PC-3 (cell line): ENCODE measurements at regions not wholly inside any gene's neighbourhood (a gene's known extent, or its start where the extent isn't known, plus 50 kb on each side); places are given as distances from the start of the nearest gene placed in this dataset.
A peak's percentile ranks its signal among the peaks of the same experiment; 100 is the strongest.

Experiments used
- ATAC-seq: fragments of 200-7000 bp; cut with Tn5 transposase; 2 replicates; pipeline ENCODE4 v1.9.1; 2020; ENCODE audit warnings: mild to moderate bottlenecking, moderate library complexity
- BruUV-seq: library from RNA; stranded (reverse); fragments of 400-500 nt; replicated peaks from 2 replicates; lab custom pipeline; 2021; lab: Mats Ljungman, UMichigan
- CTCF ChIA-PET: fragments of 300-600 bp; sonication (Branson Sonifier 250); formaldehyde crosslinking; loops from one replicate; lab custom pipeline; 2022; ENCODE audit warnings: antibody characterized with exemption; lab: Charles Lee
- POLR2A ChIA-PET: fragments of 300-600 bp; sonication (Branson Sonifier 250); formaldehyde crosslinking; loops from one replicate; lab custom pipeline; 2022; ENCODE audit warnings: antibody characterized with exemption; ENCODE audit not compliant: unreplicated experiment; lab: Charles Lee
- DNase-seq: peaks from one replicate; pipeline ENCODE4 v3.0.0-alpha.2; 2015
- H2AFZ ChIP-seq: fragments of 300-600 bp; sonication (generic); 2 replicates; pipeline ENCODE4 v1.6.0; 2016; ENCODE audit warnings: antibody characterized with exemption, low read length
- H3F3A ChIP-seq: fragments of 300-600 bp; sonication (generic); one replicate; pipeline ENCODE4 v1.6.0; 2017; ENCODE audit warnings: antibody characterized with exemption, low read length, control low read depth, mild to moderate bottlenecking; ENCODE audit not compliant: unreplicated experiment
- H3K27ac ChIP-seq: fragments of 300-600 bp; sonication (generic); 2 replicates; pipeline ENCODE4 v1.5.1; 2016; ENCODE audit warnings: mild to moderate bottlenecking, low read length
- H3K27me3 ChIP-seq: fragments of 300-600 bp; sonication (generic); 2 replicates; pipeline ENCODE4 v1.6.1; 2016; ENCODE audit warnings: low read length, mixed read lengths
- H3K36me3 ChIP-seq: fragments of 300-600 bp; sonication (generic); 2 replicates; pipeline ENCODE4 v1.6.1; 2016; ENCODE audit warnings: low read depth, mixed run types, low read length, mixed read lengths
- H3K4me1 ChIP-seq: fragments of 300-600 bp; sonication (generic); 2 replicates; pipeline ENCODE4 v1.5.1; 2016; ENCODE audit warnings: low read length; ENCODE audit not compliant: insufficient read depth
- H3K4me2 ChIP-seq: fragments of 300-600 bp; sonication (generic); 2 replicates; pipeline ENCODE4 v1.6.0; 2016; ENCODE audit warnings: low read length
- H3K4me3 ChIP-seq: fragments of 300-600 bp; sonication (generic); 2 replicates; pipeline ENCODE4 v1.5.1; 2016; ENCODE audit warnings: mild to moderate bottlenecking, low read length, mixed read lengths
- H3K79me2 ChIP-seq: fragments of 300-600 bp; sonication (generic); 2 replicates; pipeline ENCODE4 v1.6.1; 2017; ENCODE audit warnings: low read length, mixed read lengths
- H3K9ac ChIP-seq: fragments of 300-600 bp; sonication (generic); 2 replicates; pipeline ENCODE4 v1.6.0; 2016; ENCODE audit warnings: mild to moderate bottlenecking, low read length
- H3K9me2 ChIP-seq: fragments of 300-600 bp; sonication (generic); replicated peaks from 2 replicates; pipeline ENCODE4 v1.6.1; 2016; ENCODE audit warnings: mixed run types, low read length, mixed read lengths
- H3K9me3 ChIP-seq: fragments of 300-600 bp; sonication (generic); 2 replicates; pipeline ENCODE4 v1.6.1; 2016; ENCODE audit warnings: low read length, mixed read lengths
- H4K20me1 ChIP-seq: fragments of 300-600 bp; sonication (generic); 2 replicates; pipeline ENCODE4 v1.6.1; 2016; ENCODE audit warnings: low read length, mixed read lengths
- CTCF ChIP-seq: fragments of 300-600 bp; sonication (generic); conservative IDR thresholded peaks from 2 replicates; pipeline ENCODE4 v1.5.1; 2017; ENCODE audit warnings: antibody characterized with exemption, low read depth, mild to moderate bottlenecking, low read length
- EZH2 ChIP-seq: fragments of 300-600 bp; sonication (generic); IDR thresholded peaks from one replicate; pipeline ENCODE4 v1.6.1; 2017; ENCODE audit warnings: antibody characterized with exemption, mild to moderate bottlenecking, low read length; ENCODE audit not compliant: unreplicated experiment
- EZH2phosphoT487 ChIP-seq: fragments of 300-600 bp; sonication (generic); IDR thresholded peaks from 2 replicates; pipeline ENCODE4 v1.6.1; 2018; ENCODE audit warnings: mild to moderate bottlenecking, antibody characterized with exemption, low read length, borderline replicate concordance
- intact Hi-C: fragments of 100-400 bp; cut with micrococcal nuclease; formaldehyde crosslinking; loops from 2 replicates; pipeline ENCODE4 v1.9.0; 2023

- intact Hi-C loops = no loop called here
- Histone ChIP-seq H3K4me2 (peak overlapping the region; percentile 68), H4K20me1 (no peaks in the 10 kb centered on the region), H3F3A (no peaks in the 10 kb centered on the region), H2AFZ (no peak overlapping the region), H3K4me3 (no peak overlapping the region), H3K9ac (peak overlapping the region; percentile 74), H3K36me3 (no peaks in the 10 kb centered on the region), H3K9me2 (no peaks in the 10 kb centered on the region), H3K27me3 (no peaks in the 10 kb centered on the region), H3K79me2 (no peaks in the 10 kb centered on the region), H3K4me1 (peaks cover 33% of the 10 kb centered on the region), H3K27ac (peak overlapping the region; percentile 97), H3K9me3 (no peaks in the 10 kb centered on the region)
- DNase-seq (peak; percentile 28), ATAC-seq (peak; percentile 11; the same call in 1 of the 2 replicates)
- BruUV-seq = no TSS peak
- no peak for TF ChIP-seq EZH2phosphoT487
- no peak for TF ChIP-seq CTCF
- POLR2A ChIA-PET = no interaction called here
- CTCF ChIA-PET = no interaction called here
Measured at GRCh38 chr12:88310069-88310468, 168.0 kb downstream of the TMTC3 start.

GRCh38 chr12:88310666-88311065 lies 168.6 kb downstream of the TMTC3 start:
- no peaks in the 10 kb centered on the region for H3K9me2 ChIP-seq
- no peaks in the 10 kb centered on the region for H3K27me3 ChIP-seq
- no peaks in the 10 kb centered on the region for H3K36me3 ChIP-seq
- intact Hi-C loops = no loop called here
- TF ChIP-seq EZH2 = no peak
- TF ChIP-seq EZH2phosphoT487 = no peak
- TF ChIP-seq CTCF = no peak
- POLR2A ChIA-PET = no interaction called here
- DNase-seq (no peak), ATAC-seq (no peak)
- H3F3A ChIP-seq = no peaks in the 10 kb centered on the region
- CTCF ChIA-PET = no interaction called here
- H3K4me3 ChIP-seq = no peak overlapping the region
- no peaks in the 10 kb centered on the region for H4K20me1 ChIP-seq
- H3K9ac ChIP-seq = peak overlapping the region; percentile 74; the same call in 1 of the 2 replicates
- no peak overlapping the region for H2AFZ ChIP-seq
- H3K4me2 ChIP-seq = no peak overlapping the region
- no peaks in the 10 kb centered on the region for H3K9me3 ChIP-seq
- BruUV-seq = no TSS peak
- H3K27ac ChIP-seq = peak overlapping the region; percentile 97
- peaks cover 33% of the 10 kb centered on the region for H3K4me1 ChIP-seq
- H3K79me2 ChIP-seq = no peaks in the 10 kb centered on the region

GRCh38 chr12:88313554-88313953 lies 171.4 kb downstream of the TMTC3 start:
- H3K9me3 ChIP-seq = no peaks in the 10 kb centered on the region
- no peaks in the 10 kb centered on the region for H3K36me3 ChIP-seq
- no peak overlapping the region for H3K4me3 ChIP-seq
- H3K9me2 ChIP-seq = no peaks in the 10 kb centered on the region
- DNase-seq (no peak), ATAC-seq (no peak)
- no peaks in the 10 kb centered on the region for H3K79me2 ChIP-seq
- intact Hi-C loops = no loop called here
- no peak overlapping the region for H3K27ac ChIP-seq
- no peaks in the 10 kb centered on the region for H3K27me3 ChIP-seq
- no peak overlapping the region for H2AFZ ChIP-seq
- H3K4me1 ChIP-seq = peaks cover 22% of the 10 kb centered on the region
- TF ChIP-seq EZH2phosphoT487 (no peak), EZH2 (no peak), CTCF (no peak)
- H3F3A ChIP-seq = no peaks in the 10 kb centered on the region
- no peak overlapping the region for H3K9ac ChIP-seq
- no peaks in the 10 kb centered on the region for H4K20me1 ChIP-seq
- H3K4me2 ChIP-seq = no peak overlapping the region
- no TSS peak for BruUV-seq
- POLR2A ChIA-PET = no interaction called here
- CTCF ChIA-PET = no interaction called here
